ENCODE measurements at regions not wholly inside any gene's neighbourhood (a gene's known extent, or its start where the extent isn't known, plus 50 kb on each side); places are given as distances from the start of the nearest gene placed in this dataset.

- Histone ChIP-seq H3K9me1 (replicated peaks; ENCODE audit: control insufficient read depth, extremely low read depth, insufficient read depth, low read length) (no peaks in the 10 kb centered on the region), H3K9me3 (replicated peaks; ENCODE audit: control insufficient read depth, insufficient read depth, low read length) (no peaks in the 10 kb centered on the region), H3K4me1 (ENCODE audit: control insufficient read depth, extremely low read depth, insufficient read depth, low read length) (no peaks in the 10 kb centered on the region), H3K27me3 (ENCODE audit: control insufficient read depth in 2 of 2, insufficient read depth in 2 of 2, low read length in 2 of 2) (no peaks in the 10 kb centered on the region), H3K4me2 (ENCODE audit: insufficient read depth, low read length) (no peak overlapping the region), H3K4me3 (replicated peaks in 1 of 3; ENCODE audit: insufficient read depth in 1 of 3, low read depth in 1 of 3, low read length in 3 of 3) (no peak overlapping the region), H3K36me3 (ENCODE audit: control insufficient read depth in 2 of 2, extremely low read depth in 1 of 2, insufficient read depth in 2 of 2, low read length in 2 of 2) (no peaks in the 10 kb centered on the region), H2AFZ (ENCODE audit: low read depth, low read length) (no peak overlapping the region), H3K9ac (replicated peaks; ENCODE audit: extremely low read depth, insufficient read depth, low read length) (no peak overlapping the region), H3K27ac (ENCODE audit: insufficient read depth, low read depth, low read length) (no peak overlapping the region), H4K20me1 (replicated peaks; ENCODE audit: control insufficient read depth, extremely low read depth, insufficient read depth, low read length) (no peaks in the 10 kb centered on the region), H3K79me2 (ENCODE audit: control insufficient read depth, insufficient read depth, low read length) (no peaks in the 10 kb centered on the region)
- CTCF ChIA-PET, result no interaction called here
- BruUV-seq (replicated peaks), result no TSS peak
- DNase-seq (ENCODE audit: low read depth, low spot score), result no peak
- no peak for TF ChIP-seq GATA2 (IDR thresholded peaks at IDR 0.05; ENCODE audit: insufficient read depth, insufficient read length, low read depth, low read length)
- no peak for TF ChIP-seq POLR2A (IDR thresholded peaks at IDR 0.05; ENCODE audit: low read depth, low read length)
- no peak for TF ChIP-seq CTCF (IDR thresholded peaks at IDR 0.05; ENCODE audit: extremely low read depth in 1 of 2, insufficient read depth in 1 of 2, low read depth in 1 of 2, low read length in 2 of 2)
- no peak for TF ChIP-seq MYC (IDR thresholded peaks at IDR 0.05; ENCODE audit: low read depth, low read length)
- no peak for TF ChIP-seq POLR2AphosphoS5 (IDR thresholded peaks at IDR 0.05; ENCODE audit: insufficient read depth, low read depth, low read length)
- TF ChIP-seq MAX (IDR thresholded peaks at IDR 0.05; ENCODE audit: insufficient read depth, insufficient read length), result no peak
- TF ChIP-seq JUN (IDR thresholded peaks at IDR 0.05; ENCODE audit: borderline replicate concordance, insufficient read depth, insufficient read length, low read depth), result no peak
- no peak for TF ChIP-seq FOS (IDR thresholded peaks at IDR 0.05; ENCODE audit: borderline replicate concordance, insufficient read depth, low read length)
- TF ChIP-seq EZH2 (IDR thresholded peaks at IDR 0.05; ENCODE audit: borderline replicate concordance, low read depth, low read length, severe bottlenecking), result no peak
- POLR2A ChIA-PET, result no interaction called here
- intact Hi-C loops (cut with micrococcal nuclease), result no loop called here
- FAIRE-seq, result no peak
- dilution Hi-C loops (cut with MboI; ENCODE audit: extremely low pct_ligation_motif_present, low sequenced_read_pairs), result no loop called here
Observed at GRCh38 chr5:147957901-147958300, 51.6 kb upstream of the C5orf46 start.

Data from endothelial cell of umbilical vein (primary cell).